ENCODE measurements at regions not wholly inside any gene's neighbourhood (a gene's known extent, or its start where the extent isn't known, plus 50 kb on each side); places are given as distances from the start of the nearest gene placed in this dataset.

DNA sequence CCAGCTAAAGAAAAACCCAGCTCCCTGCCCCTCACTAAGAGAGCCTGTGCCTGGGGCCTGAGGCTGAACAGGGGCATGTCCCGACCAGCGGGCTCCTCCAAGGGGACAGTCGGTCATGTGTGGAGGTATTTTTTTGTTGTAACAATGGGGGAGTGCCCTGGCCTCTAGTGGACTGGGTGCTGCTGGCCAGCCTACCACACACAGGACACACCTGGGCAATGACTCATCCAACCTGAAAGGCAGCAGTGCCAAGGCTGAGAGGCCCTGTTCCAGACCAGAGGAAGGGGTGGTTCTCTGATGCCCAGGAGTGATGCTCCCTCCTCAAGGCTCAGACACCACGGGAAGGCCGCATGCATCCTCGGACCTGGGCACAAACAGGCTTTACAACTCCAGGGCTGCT is 181.5 kb downstream of the OLFM1 start:
- TF ChIP-seq TAF1 (IDR thresholded peaks at IDR 0.05; ENCODE audit: low read depth, low read length) (no peak), POU2F2 (IDR thresholded peaks at IDR 0.05; ENCODE audit: low read depth, low read length) (no peak), POLR2AphosphoS5 (IDR thresholded peaks at IDR 0.05; ENCODE audit: low read depth, low read length) (no peak)
